CD4-positive, alpha-beta T cell treated with Interleukin-15 for 4 hours (primary cell): ENCODE measurements at regions not wholly inside any gene's neighbourhood (a gene's known extent, or its start where the extent isn't known, plus 50 kb on each side); places are given as distances from the start of the nearest gene placed in this dataset.
"Not testable (repeated sequence)": the region's sequence is repeated elsewhere in the genome, so short reads cannot be mapped to it uniquely, and the experiment has no call there.

Source experiments
- DNase-seq: peaks from one replicate; pipeline ENCODE4 v3.0.0-alpha.2; 2020; ENCODE audit warnings: low spot score

DNA sequence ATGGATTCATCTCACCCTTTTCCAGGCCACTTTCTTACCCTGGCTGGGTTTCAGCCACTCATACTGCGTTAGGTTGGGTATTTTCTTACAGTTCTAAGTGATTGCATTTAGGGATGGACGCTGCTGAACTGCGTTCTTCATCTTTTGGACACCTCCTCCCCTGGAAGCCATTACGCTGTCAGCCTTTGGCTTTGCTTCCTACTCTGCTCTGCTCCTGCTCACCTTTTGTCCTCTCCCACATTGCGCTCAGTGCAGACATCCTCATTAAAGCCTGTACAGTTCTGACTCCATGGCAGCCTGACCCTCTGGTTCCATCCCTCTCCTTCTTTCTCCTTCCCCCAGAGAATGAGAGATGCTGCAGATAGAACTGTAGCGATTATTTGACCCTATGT, 108.9 kb downstream of the SRGAP2 start:
- not testable (repeated sequence) for DNase-seq

DNA sequence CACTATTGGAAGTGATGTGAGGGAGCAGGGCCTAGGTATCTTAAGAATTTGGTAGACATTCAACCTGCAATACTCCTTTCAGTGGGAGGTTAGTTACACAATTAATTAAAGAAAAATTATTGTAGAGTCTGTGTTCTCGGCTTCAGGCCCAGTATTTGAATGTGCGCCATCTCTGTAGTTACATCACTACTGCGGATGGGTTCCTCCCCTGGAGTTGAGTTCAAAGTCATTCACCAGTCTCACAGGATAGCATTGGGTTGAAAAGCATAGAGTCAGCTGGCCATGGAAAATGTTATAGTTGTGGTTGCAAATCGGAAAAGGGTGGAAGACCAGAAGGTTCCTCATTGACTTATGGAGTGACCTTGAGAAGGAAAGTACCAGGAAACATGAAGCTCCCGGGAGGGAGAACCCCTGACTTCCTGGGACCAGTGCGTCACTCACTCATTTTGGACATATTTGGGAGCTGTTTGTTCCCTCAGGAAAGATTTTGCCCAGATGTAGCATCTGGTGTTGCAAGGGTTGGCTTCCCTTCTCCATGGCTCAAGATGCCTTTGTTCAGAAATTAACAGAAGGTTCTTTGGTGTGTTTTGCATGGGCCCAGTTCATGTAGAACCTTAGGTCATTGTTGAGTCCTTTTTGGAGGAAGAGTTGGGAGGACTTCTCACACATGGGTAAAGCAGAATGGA, 111.8 kb downstream of the SRGAP2 start:
- DNase-seq, result not testable (repeated sequence)

DNA sequence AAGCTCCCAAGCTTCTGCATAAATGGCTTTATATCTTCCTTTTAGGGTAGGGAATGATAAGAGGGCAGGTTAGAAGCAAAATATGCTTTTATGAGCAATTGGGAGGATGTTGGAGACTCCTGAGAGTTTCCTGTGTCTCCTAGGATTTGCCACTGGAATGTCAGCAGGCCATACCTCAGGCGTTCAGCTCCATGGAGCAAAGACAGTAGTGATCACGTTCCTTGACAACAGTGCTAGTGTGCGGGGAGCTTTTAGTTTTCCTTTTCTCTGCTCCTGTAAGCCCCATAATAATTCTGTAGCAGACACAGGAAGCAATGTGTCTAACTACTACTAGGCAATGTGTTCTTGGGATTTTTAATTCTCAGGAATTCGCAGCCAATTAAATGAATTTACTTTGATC, 113.6 kb downstream of the SRGAP2 start:
- not testable (repeated sequence) for DNase-seq

GRCh38 chr1:206317878-206318514, 114.7 kb downstream of the SRGAP2 start:
- not testable (repeated sequence) for DNase-seq

GRCh38 chr1:206320227-206320626, 116.9 kb downstream of the SRGAP2 start:
- DNase-seq, result not testable (repeated sequence)

DNA sequence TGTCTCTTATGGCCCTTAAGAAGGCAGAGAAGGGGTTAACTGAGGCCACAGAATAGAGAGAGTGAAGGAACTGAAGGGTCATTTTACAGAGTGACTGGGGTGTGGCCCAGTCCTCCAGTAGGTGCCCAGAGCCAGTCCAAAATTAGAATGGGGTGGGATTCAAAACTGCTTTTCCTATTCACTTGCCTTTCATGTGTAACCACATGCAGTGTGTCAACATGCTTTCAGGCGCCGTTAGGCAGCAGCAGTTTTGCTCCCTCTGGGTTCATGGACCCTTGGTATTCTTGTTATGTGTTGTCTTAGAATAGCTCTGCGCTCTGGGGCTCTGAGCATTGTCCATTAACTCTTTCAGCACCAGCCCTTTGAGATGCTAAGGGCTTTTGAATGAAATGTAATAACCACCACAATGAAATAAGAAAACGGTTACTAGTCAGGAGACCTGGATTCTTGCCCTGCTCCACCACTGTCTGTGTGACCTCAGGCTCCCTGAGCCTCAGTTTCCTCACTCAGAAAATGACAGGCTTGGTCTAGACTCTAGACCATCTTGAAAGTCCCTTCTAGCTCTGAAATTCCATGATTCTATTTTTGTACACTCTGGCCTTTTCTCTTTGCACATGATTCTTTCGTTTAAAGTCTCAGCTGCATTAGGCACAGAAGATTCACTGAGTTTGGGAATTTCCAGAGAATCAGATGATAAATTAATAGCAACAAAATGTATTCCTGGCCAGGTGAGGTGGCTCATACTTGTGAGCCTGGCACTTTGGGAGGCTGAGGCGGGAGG, 123.0 kb downstream of the SRGAP2 start:
- DNase-seq, result not testable (repeated sequence)

DNA sequence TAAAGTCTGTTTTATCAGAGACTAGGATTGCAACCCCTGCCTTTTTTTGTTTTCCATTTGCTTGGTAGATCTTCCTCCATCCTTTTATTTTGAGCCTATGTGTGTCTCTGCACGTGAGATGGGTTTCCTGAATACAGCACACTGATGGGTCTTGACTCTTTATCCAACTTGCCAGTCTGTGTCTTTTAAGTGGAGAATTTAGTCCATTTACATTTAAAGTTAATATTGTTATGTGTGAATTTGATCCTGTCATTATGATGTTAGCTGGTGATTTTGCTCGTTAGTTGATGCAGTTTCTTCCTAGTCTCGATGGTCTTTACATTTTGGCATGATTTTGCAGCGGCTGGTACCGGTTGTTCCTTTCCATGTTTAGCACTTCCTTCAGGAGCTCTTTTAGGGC, 128.3 kb downstream of the SRGAP2 start:
- not testable (repeated sequence) for DNase-seq

DNA sequence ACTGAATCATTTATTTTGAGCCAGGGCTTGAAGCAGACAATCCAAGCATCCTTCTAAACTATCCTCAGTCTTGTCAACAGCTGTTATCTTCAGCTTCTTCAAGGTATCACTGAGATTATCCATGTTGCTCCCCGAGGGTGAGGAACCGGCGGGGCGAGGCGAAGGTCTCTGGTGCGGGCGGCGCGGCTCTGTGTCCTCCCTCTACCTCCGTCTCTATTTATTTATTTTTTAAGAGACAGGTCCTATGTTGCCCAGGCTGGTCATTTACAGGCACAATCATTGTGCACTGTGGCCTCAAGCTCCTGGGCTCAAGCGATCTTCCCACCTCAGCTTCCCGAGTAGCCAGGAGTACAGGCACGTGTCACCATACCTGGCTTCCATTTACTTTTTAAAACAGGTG, 130.0 kb downstream of the SRGAP2 start:
- not testable (repeated sequence) for DNase-seq

GRCh38 chr1:206333897-206334296, 130.6 kb downstream of the SRGAP2 start:
- not testable (repeated sequence) for DNase-seq

DNA sequence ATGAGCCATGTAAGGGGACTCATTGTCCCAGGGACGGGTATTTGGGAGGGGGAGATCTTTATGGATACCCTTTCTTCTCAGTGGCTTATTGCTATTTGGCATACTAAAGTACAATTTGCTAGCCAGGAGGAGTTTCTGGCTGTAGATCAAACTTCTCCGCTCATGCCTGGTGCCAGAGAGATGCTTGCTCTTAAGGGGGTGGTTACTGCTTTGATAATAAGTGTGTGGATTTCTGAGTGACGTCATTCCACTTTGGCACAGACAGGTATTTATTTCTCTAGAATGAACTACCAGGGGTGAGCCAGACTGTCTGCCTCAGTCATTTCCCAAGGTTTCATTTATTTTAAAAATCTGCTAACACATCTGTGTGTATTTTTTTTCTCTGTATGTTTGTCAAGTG, 131.1 kb downstream of the SRGAP2 start:
- not testable (repeated sequence) for DNase-seq

DNA sequence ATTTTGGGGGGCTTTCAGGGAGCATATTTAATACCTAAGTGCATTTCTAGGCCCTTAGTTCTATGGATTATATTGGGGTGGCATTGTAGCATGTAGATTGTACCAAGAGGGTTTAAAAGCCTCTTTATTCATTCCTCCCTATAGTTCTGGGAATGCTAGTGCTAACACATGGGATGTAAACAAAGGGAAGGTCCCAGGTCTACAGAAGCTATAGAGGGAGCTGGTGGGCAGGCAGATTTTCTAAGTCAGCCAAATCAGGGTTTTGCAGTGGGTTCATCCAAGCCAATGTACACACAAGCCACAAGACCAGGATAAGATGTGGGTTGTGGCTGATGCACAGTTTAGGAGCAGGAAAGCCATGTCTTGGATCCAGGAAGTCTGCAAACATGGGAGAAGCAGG, 131.8 kb downstream of the SRGAP2 start:
- DNase-seq, result not testable (repeated sequence)

GRCh38 chr1:206335875-206336846, 132.8 kb downstream of the SRGAP2 start:
- not testable (repeated sequence) for DNase-seq

GRCh38 chr1:206337024-206337423, 133.3 kb upstream of the IKBKE start:
- not testable (repeated sequence) for DNase-seq

DNA sequence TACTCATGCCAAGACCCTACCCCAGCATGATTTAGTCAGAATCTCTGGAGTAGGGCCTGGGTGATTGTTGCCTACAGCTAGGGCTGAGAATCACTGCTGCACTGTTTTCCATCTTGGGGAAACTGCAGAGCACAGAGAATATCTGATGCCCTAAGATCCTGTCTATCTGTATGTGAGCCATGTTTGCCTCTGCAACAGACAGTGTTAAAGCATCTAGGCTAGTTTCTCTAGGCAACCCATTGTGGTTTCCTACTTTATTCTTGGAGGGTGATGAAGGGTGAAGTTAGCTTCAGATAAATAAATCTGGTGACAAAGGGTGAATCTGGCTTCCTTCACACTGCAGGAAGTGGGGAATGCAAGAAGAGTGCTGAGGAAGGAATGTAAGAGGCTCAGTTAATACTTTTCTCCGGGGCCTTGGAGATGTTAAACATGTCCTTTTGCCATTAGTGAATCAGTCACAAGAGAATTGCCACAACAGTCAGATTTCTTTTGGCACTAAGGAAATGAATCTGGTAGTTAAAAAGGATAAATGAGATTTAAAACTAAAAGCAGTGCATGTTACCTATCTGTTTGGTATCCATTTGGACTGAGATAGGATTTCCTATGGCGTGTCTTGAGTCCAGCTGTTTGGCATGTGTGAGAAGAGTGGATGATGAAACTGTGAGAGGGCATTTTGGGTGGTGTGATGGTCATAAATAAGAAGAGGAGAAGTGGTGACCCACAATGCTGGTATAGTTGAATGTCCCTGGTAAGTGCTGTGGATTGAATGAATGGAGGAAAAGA, 119.6 kb upstream of the IKBKE start:
- DNase-seq, result not testable (repeated sequence)

GRCh38 chr1:206351276-206352052, 118.8 kb upstream of the IKBKE start:
- not testable (repeated sequence) for DNase-seq

DNA sequence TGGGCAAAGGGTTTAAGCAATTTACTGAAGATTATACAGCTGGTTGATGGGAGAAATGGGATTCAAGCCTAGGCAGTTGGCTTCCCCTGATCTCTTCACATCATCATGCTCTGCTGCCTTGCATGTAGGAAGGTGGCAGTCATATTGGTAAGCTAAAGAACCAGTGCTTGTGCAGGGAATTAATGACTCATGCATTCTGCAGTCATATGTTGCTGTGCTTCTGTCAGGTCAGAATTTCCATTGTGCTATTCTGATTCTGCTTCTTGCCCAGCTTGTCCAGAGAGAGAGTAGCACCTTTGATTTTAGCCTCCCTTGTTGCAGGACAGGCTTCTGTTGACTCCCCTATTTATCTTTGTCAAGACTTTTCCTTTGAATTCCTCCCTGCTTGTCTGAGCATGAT, 114.0 kb upstream of the IKBKE start:
- DNase-seq, result not testable (repeated sequence)

- not testable (repeated sequence) for DNase-seq
Measured at GRCh38 chr1:206357962-206358361, 112.3 kb upstream of the IKBKE start.

- not testable (repeated sequence) for DNase-seq
Measured at GRCh38 chr1:206358771-206359170, 111.5 kb upstream of the IKBKE start.

- not testable (repeated sequence) for DNase-seq
Measured at GRCh38 chr1:206359377-206359776, 110.9 kb upstream of the IKBKE start.

DNA sequence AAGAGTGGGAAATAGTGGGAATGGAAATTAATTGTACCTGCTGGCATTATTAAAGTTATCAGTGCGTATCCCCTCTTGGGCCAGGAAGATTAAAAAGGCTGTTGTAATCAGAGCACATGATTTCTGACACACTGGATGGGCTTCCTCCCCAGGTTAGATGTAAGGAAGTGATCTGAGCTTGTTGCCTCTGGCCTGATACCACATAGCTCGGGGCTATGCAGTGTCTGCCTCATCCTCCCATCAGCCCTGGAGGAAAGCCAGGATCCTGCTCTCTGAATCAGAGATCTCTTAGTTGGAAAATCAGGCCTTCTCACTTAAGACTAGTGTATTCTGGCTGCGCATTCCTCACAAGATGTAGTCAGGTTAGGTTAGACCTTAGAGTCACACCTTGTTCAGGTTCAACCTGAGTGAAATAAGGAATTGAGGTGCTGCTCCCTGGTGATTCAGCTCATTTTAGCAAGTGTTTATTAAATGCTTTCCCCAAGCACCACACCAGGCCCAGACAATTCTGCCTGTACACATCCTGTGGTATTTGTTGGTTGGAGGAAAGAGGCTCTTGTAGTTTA, 108.2 kb upstream of the IKBKE start:
- not testable (repeated sequence) for DNase-seq
